Naive thymus-derived CD4-positive, alpha-beta T cell (primary cell): ENCODE measurements at regions not wholly inside any gene's neighbourhood (a gene's known extent, or its start where the extent isn't known, plus 50 kb on each side); places are given as distances from the start of the nearest gene placed in this dataset.

Source experiments
- ATAC-seq: fragments of 150-1000 bp; cut with Tn5 transposase; 2 replicates; pipeline ENCODE4 v1.10.0; 2021; ENCODE audit warnings: mild to moderate bottlenecking, moderate library complexity
- CTCF ChIA-PET: fragments of 350-600 bp; sonication (Branson Sonifier 250); formaldehyde crosslinking; loops from one replicate; lab custom pipeline; 2021; ENCODE audit warnings: antibody characterized with exemption; lab: Charles Lee
- POLR2A ChIA-PET: fragments of 350-600 bp; sonication (Branson Sonifier 250); formaldehyde crosslinking; loops from one replicate; lab custom pipeline; 2021; ENCODE audit warnings: antibody characterized with exemption, inconsistent platforms; lab: Charles Lee
- DNase-seq, 9 donors: peaks; one replicate each; pipeline versions ENCODE4 v3.0.0 to v3.0.0-alpha.2; 2020 to 2022; ENCODE audit warnings: mixed read lengths in 1 of 9
- H3K27ac ChIP-seq: one replicate; pipeline ENCODE4 v1.7.0; 2013; ENCODE audit warnings: mild to moderate bottlenecking, low read depth, low read length, moderate library complexity
- H3K27me3 ChIP-seq, 2 donors: one replicate each; pipeline ENCODE4 v1.7.0; 2013; ENCODE audit warnings: low read length in 2 of 2, mild to moderate bottlenecking in 2 of 2, moderate library complexity in 2 of 2; ENCODE audit not compliant: control insufficient read depth in 2 of 2, insufficient read depth in 2 of 2
- H3K36me3 ChIP-seq, 3 experiments: 1 replicate in 2 of 3; 2 replicates in 1 of 3; pipeline ENCODE4 v1.7.0; 2013; ENCODE audit warnings: low read length in 3 of 3, mild to moderate bottlenecking in 3 of 3, moderate library complexity in 1 of 3; ENCODE audit not compliant: insufficient read depth in 3 of 3, control insufficient read depth in 2 of 3
- H3K4me1 ChIP-seq, 2 donors: one replicate each; pipeline ENCODE4 v1.7.0; 2013; ENCODE audit warnings: low read length in 2 of 2, mild to moderate bottlenecking in 2 of 2, moderate library complexity in 1 of 2; ENCODE audit not compliant: control insufficient read depth in 2 of 2, insufficient read depth in 2 of 2
- H3K4me3 ChIP-seq: 2 replicates; pipeline ENCODE4 v1.7.0; 2013; ENCODE audit warnings: mild to moderate bottlenecking, low read length
- H3K9me3 ChIP-seq, 3 experiments: 1 replicate in 2 of 3; 2 replicates in 1 of 3; pipeline ENCODE4 v1.7.0; 2013; ENCODE audit warnings: low read length in 3 of 3; ENCODE audit not compliant: control insufficient read depth in 2 of 3
- H3K27ac Mint-ChIP-seq, 9 donors: one replicate each; pipeline ENCODE4 v1.8.0; 2020 to 2022; ENCODE audit warnings: mixed read lengths in 9 of 9, mild to moderate bottlenecking in 8 of 9, moderate library complexity in 5 of 9, inconsistent platforms in 2 of 9
- H3K27me3 Mint-ChIP-seq, 5 donors: one replicate each; pipeline ENCODE4 v1.8.0; 2021 to 2022; ENCODE audit warnings: mixed read lengths in 5 of 5, mild to moderate bottlenecking in 1 of 5
- H3K36me3 Mint-ChIP-seq, 5 donors: one replicate each; pipeline ENCODE4 v1.8.0; 2020 to 2022; ENCODE audit warnings: mixed read lengths in 5 of 5, mild to moderate bottlenecking in 3 of 5, inconsistent platforms in 1 of 5
- H3K4me1 Mint-ChIP-seq, 7 donors: one replicate each; pipeline ENCODE4 v1.8.0; 2020 to 2022; ENCODE audit warnings: mixed read lengths in 7 of 7, mild to moderate bottlenecking in 3 of 7, inconsistent platforms in 1 of 7
- H3K4me3 Mint-ChIP-seq, 10 donors: one replicate each; pipeline ENCODE4 v1.8.0; 2020 to 2022; ENCODE audit warnings: mild to moderate bottlenecking in 10 of 10, mixed read lengths in 10 of 10, moderate library complexity in 6 of 10, inconsistent platforms in 2 of 10
- H3K9me3 Mint-ChIP-seq, 11 donors: one replicate each; pipeline ENCODE4 v1.8.0; 2020 to 2022; ENCODE audit warnings: mixed read lengths in 11 of 11, mild to moderate bottlenecking in 4 of 11, inconsistent platforms in 1 of 11, moderate library complexity in 1 of 11
- intact Hi-C, 2 donors: fragments of 100-400 bp; cut with micrococcal nuclease; formaldehyde crosslinking; loops; one replicate each; pipeline ENCODE4 v1.15.1; 2023

- no peaks in the 10 kb centered on the region for H3K9me3 ChIP-seq
- Mint-ChIP-seq H3K4me1 (peaks cover 2 to 19% (median 13%) of the 10 kb centered on the region in 7 donors), H3K27ac (no peak overlapping the region), H3K36me3 (no peaks in the 10 kb centered on the region), H3K4me3 (no peak overlapping the region), H3K9me3 (no peaks in the 10 kb centered on the region), H3K27me3 (peaks cover 0 to 6% (median 0%) of the 10 kb centered on the region in 5 donors)
- H3K36me3 ChIP-seq: no peaks in the 10 kb centered on the region
- H3K4me1 ChIP-seq: peaks cover 0 to 7% of the 10 kb centered on the region in 2 donors
- H3K27ac ChIP-seq: no peak overlapping the region
- ChIA-PET CTCF (interaction anchor here (0.6 kb wide), 1 partner anchor 168 kb away, joined by 3 read pairs; no protein-coding TSS in a partner anchor), POLR2A (interaction anchor here (0.7 kb wide), 1 partner anchor 213 kb away, joined by 3 read pairs; no protein-coding TSS in a partner anchor)
- no peaks in the 10 kb centered on the region for H3K27me3 ChIP-seq
- no peak for ATAC-seq
- DNase-seq: no peak
- intact Hi-C loops: no loop called here
- no peak overlapping the region for H3K4me3 ChIP-seq
These were observed 76.0 kb upstream of the ARMC3 start for GRCh38 chr10:22851865-22852239.

GRCh38 chr10:22850541-22850940 lies 77.3 kb upstream of the ARMC3 start:
- ATAC-seq: no peak
- intact Hi-C loops: no loop called here

GRCh38 chr10:22849077-22849805 lies 78.6 kb upstream of the ARMC3 start:
- no peaks in the 10 kb centered on the region for H3K27me3 ChIP-seq
- peaks cover 0 to 7% of the 10 kb centered on the region in 2 donors for H3K4me1 ChIP-seq
- Mint-ChIP-seq H3K27me3 (peaks cover 0 to 6% (median 0%) of the 10 kb centered on the region in 5 donors), H3K27ac (peak overlapping the region in 7 of 9 donors; percentile 11 to 82 (median 58)), H3K36me3 (no peaks in the 10 kb centered on the region), H3K4me3 (peak overlapping the region in 9 of 10 donors; percentile 46 to 79 (median 71)), H3K4me1 (peaks cover 2 to 17% (median 13%) of the 10 kb centered on the region in 7 donors), H3K9me3 (no peaks in the 10 kb centered on the region)
- intact Hi-C loops: loop anchor here in 1 of 2 donors (5.0 kb wide), 1 partner anchor 262 kb away; no protein-coding TSS in a partner anchor
- ATAC-seq (no peak), DNase-seq (peak in 5 of 9 donors; percentile 8 to 26 (median 15))
- no peaks in the 10 kb centered on the region for H3K36me3 ChIP-seq
- no peak overlapping the region for H3K4me3 ChIP-seq
- H3K9me3 ChIP-seq: no peaks in the 10 kb centered on the region
- CTCF ChIA-PET: no interaction called here
- POLR2A ChIA-PET: no interaction called here
- H3K27ac ChIP-seq: no peak overlapping the region

More at GRCh38 chr10:22850541-22850940, 77.3 kb upstream of the ARMC3 start:
- Histone ChIP-seq H3K9me3 (no peaks in the 10 kb centered on the region), H3K4me3 (no peak overlapping the region), H3K4me1 (peaks cover 0 to 7% of the 10 kb centered on the region in 2 donors), H3K27ac (no peak overlapping the region), H3K36me3 (no peaks in the 10 kb centered on the region), H3K27me3 (no peaks in the 10 kb centered on the region)
- no peak for DNase-seq
- Mint-ChIP-seq H3K27ac (no peak overlapping the region), H3K27me3 (peaks cover 0 to 6% (median 0%) of the 10 kb centered on the region in 5 donors), H3K4me3 (no peak overlapping the region), H3K4me1 (peaks cover 2 to 19% (median 13%) of the 10 kb centered on the region in 7 donors), H3K36me3 (no peaks in the 10 kb centered on the region), H3K9me3 (no peaks in the 10 kb centered on the region)
- ChIA-PET POLR2A (no interaction called here), CTCF (no interaction called here)

GRCh38 chr10:22848509-22848908 lies 79.3 kb upstream of the ARMC3 start:
- H3K9me3 Mint-ChIP-seq: no peaks in the 10 kb centered on the region
- Histone ChIP-seq H3K4me1 (peaks cover 0 to 7% of the 10 kb centered on the region in 2 donors), H3K36me3 (no peaks in the 10 kb centered on the region), H3K4me3 (no peak overlapping the region), H3K27me3 (no peaks in the 10 kb centered on the region), H3K9me3 (no peaks in the 10 kb centered on the region), H3K27ac (no peak overlapping the region)
- intact Hi-C loops: loop anchor here in 1 of 2 donors (5.0 kb wide), 1 partner anchor 261 kb away; no protein-coding TSS in a partner anchor
- H3K4me3 Mint-ChIP-seq: peak overlapping the region in 3 of 10 donors; percentile 66 to 76 (median 66)
- H3K36me3 Mint-ChIP-seq: no peaks in the 10 kb centered on the region
- H3K4me1 Mint-ChIP-seq: peaks cover 2 to 17% (median 13%) of the 10 kb centered on the region in 7 donors
- ChIA-PET POLR2A (no interaction called here), CTCF (no interaction called here)
- DNase-seq (no peak), ATAC-seq (no peak)
- H3K27ac Mint-ChIP-seq: peak overlapping the region in 1 of 9 donors; percentile 58
- peaks cover 0 to 6% (median 0%) of the 10 kb centered on the region in 5 donors for H3K27me3 Mint-ChIP-seq

GRCh38 chr10:22846294-22846693 lies 81.6 kb upstream of the ARMC3 start:
- H3K27ac ChIP-seq: no peak overlapping the region
- ATAC-seq: no peak
- H3K27me3 ChIP-seq: no peaks in the 10 kb centered on the region
- H3K36me3 ChIP-seq: no peaks in the 10 kb centered on the region
- peaks cover 0 to 7% of the 10 kb centered on the region in 2 donors for H3K4me1 ChIP-seq
- H3K4me3 ChIP-seq: no peak overlapping the region
- peaks cover 2 to 17% (median 13%) of the 10 kb centered on the region in 7 donors for H3K4me1 Mint-ChIP-seq
- peaks cover 0 to 6% (median 0%) of the 10 kb centered on the region in 5 donors for H3K27me3 Mint-ChIP-seq
- POLR2A ChIA-PET: interaction anchor here (0.6 kb wide), 1 partner anchor 431 kb away, joined by 3 read pairs; no protein-coding TSS in a partner anchor
- no peaks in the 10 kb centered on the region for H3K9me3 ChIP-seq
- CTCF ChIA-PET: interaction anchor here (0.7 kb wide), 2 partner anchors 273 to 296 kb away, joined by 3 to 4 read pairs; no protein-coding TSS in a partner anchor
- intact Hi-C loops: loop anchor here in 1 of 2 donors (1.0 to 5.0 kb wide), 3 partner anchors 259 to 296 kb away; no protein-coding TSS in a partner anchor
- H3K36me3 Mint-ChIP-seq: no peaks in the 10 kb centered on the region
- no peaks in the 10 kb centered on the region for H3K9me3 Mint-ChIP-seq
- no peak for DNase-seq
- no peak overlapping the region for H3K27ac Mint-ChIP-seq
- no peak overlapping the region for H3K4me3 Mint-ChIP-seq

GRCh38 chr10:22839639-22840038 lies 88.2 kb upstream of the ARMC3 start:
- Histone ChIP-seq H3K4me3 (no peak overlapping the region), H3K36me3 (no peaks in the 10 kb centered on the region), H3K9me3 (no peaks in the 10 kb centered on the region), H3K4me1 (no peaks in the 10 kb centered on the region), H3K27me3 (no peaks in the 10 kb centered on the region), H3K27ac (no peak overlapping the region)
- Mint-ChIP-seq H3K36me3 (peaks cover 0 to 5% (median 0%) of the 10 kb centered on the region in 5 donors), H3K9me3 (peaks cover 0 to 5% (median 0%) of the 10 kb centered on the region in 11 donors), H3K27ac (peak overlapping the region in 1 of 9 donors; percentile 43), H3K4me1 (peaks cover 0 to 4% (median 0%) of the 10 kb centered on the region in 7 donors), H3K4me3 (no peak overlapping the region), H3K27me3 (peaks cover 0 to 4% (median 0%) of the 10 kb centered on the region in 5 donors)
- no peak for DNase-seq
- ChIA-PET CTCF (no interaction called here), POLR2A (interaction anchor here (0.7 kb wide), 1 partner anchor 104 kb away, joined by 3 read pairs; no protein-coding TSS in a partner anchor)
- intact Hi-C loops: no loop called here
- no peak for ATAC-seq
